Suprapubic skin (tissue), 4 donors: ENCODE measurements at regions not wholly inside any gene's neighbourhood (a gene's known extent, or its start where the extent isn't known, plus 50 kb on each side); places are given as distances from the start of the nearest gene placed in this dataset.

ENCODE experiments used
- EP300 ChIP-seq: sonication (generic); formaldehyde crosslinking; IDR thresholded peaks from one replicate; pipeline ENCODE4 v1.6.1; 2017; ENCODE audit warnings: antibody characterized with exemption
- POLR2A ChIP-seq, 2 donors: fragments of 450-650 bp; IDR thresholded peaks; one replicate each; pipeline ENCODE4 v1.6.1; 2017; ENCODE audit warnings: antibody characterized with exemption in 2 of 2, mild to moderate bottlenecking in 2 of 2, moderate library complexity in 2 of 2
- POLR2AphosphoS5 ChIP-seq, 3 donors: sonication (generic); formaldehyde crosslinking; IDR thresholded peaks; one replicate each; pipeline ENCODE4 v1.6.1; 2017; ENCODE audit warnings: antibody characterized with exemption in 3 of 3
- TF ChIP-seq, protein P1 (sequence below), 2 donors: fragments of 200-600 bp in 1 of 2; fragments of 450-650 bp in 1 of 2; sonication (generic) in 1 of 2; IDR thresholded peaks; one replicate each; pipeline ENCODE4 v1.5.1; 2016 to 2019; ENCODE audit warnings: antibody characterized with exemption in 2 of 2, mild to moderate bottlenecking in 1 of 2, moderate library complexity in 1 of 2

- TF ChIP-seq, protein P1, sequence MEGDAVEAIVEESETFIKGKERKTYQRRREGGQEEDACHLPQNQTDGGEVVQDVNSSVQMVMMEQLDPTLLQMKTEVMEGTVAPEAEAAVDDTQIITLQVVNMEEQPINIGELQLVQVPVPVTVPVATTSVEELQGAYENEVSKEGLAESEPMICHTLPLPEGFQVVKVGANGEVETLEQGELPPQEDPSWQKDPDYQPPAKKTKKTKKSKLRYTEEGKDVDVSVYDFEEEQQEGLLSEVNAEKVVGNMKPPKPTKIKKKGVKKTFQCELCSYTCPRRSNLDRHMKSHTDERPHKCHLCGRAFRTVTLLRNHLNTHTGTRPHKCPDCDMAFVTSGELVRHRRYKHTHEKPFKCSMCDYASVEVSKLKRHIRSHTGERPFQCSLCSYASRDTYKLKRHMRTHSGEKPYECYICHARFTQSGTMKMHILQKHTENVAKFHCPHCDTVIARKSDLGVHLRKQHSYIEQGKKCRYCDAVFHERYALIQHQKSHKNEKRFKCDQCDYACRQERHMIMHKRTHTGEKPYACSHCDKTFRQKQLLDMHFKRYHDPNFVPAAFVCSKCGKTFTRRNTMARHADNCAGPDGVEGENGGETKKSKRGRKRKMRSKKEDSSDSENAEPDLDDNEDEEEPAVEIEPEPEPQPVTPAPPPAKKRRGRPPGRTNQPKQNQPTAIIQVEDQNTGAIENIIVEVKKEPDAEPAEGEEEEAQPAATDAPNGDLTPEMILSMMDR (IDR thresholded peaks at IDR 0.05): no peak
- no peak for TF ChIP-seq EP300
- no peak for TF ChIP-seq POLR2A (IDR thresholded peaks at IDR 0.05)
- no peak for TF ChIP-seq POLR2AphosphoS5 (IDR thresholded peaks at IDR 0.05)
Observed at GRCh38 chr6:66970373-66970772, 1263.3 kb upstream of the EYS start.
